DMS79 treated with DMSO at 0.1 percent for 48 hours (cell line): ENCODE measurements at regions not wholly inside any gene's neighbourhood (a gene's known extent, or its start where the extent isn't known, plus 50 kb on each side); places are given as distances from the start of the nearest gene placed in this dataset.
A peak's percentile ranks its signal among the peaks of the same experiment; 100 is the strongest.
"Not testable (repeated sequence)": the region's sequence is repeated elsewhere in the genome, so short reads cannot be mapped to it uniquely, and the experiment has no call there.

ENCODE experiments used
- DNase-seq: peaks from one replicate; lab custom pipeline; 2025; lab: John Stamatoyannopoulos, UW

DNA sequence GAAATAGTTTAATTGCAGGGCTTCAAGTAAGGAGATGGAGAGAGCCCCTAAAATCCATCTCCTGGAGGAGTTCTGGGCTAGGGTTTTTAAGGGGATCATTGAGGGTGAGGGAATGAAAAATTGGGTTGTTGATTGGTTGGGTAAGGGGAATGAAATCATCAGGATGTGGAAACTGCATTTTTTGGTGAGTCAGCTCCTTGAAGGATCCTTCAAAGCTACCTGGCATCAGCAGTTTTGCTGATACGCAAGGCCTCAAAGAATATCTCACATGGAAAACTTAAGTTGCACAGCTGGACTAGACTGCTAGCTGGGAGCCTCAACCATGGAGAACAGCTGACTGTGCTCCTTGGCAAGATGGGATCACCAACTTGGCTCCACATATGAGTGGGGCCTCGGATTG is 136.7 kb downstream of the FGF10 start:
- DNase-seq = no peak

DNA sequence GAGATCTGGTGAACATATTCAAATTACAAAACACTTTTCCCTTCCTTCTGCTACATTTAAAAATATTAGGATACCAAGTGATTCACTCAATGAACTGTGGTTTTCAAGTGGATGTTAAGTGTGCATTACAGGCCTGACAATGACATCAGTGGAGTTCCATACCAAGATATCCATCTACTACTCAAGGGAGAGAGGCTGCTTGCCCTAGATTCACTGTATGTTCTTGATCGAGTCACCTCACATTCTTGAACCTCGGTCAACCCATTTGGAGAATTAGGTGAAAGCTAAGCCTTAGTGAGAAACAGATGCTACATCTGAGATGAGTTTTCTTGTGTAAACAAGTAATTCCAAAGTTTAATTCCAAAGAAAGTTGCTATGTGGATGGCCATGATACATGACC is 142.2 kb downstream of the FGF10 start:
- no peak for DNase-seq

DNA sequence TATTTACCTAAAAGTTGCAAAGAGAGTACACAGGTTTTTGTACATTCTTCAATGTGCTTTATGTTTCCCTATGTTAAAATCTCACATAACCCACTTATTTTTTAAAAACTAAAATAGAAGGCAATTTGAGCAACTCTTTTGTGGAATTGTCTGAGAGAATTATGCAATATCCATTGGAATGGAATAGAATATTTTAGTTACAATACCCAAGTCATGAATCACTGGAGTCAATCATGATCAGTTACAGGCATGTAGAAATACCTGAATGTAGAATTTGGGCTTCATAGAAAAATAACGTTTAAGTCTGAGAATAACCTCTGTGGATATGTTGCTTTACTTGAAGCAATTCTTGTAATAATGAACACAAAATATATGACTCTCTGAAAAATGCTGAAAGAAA is 143.3 kb downstream of the FGF10 start:
- no peak for DNase-seq

GRCh38 chr5:44242791-44243190 is 146.4 kb downstream of the FGF10 start:
- DNase-seq = no peak

DNA sequence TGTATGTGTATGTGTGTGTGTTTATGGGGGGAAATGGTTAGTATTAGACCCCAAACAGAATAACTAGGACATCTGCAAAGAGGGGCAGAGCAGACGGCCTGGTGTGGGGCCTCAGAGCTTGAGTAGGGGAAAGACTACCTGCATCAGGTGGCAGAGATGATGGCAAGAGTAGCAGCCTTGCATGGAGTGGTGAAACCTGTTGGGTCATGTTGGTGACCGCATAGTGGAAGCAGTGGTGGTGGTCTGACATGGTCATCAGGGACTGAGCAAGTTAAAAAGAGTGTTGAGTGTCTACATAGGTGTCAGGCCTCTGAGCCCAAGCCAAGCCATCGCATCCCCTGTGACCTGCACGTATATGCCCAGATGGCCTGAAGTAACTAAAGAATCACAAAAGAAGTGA is 153.2 kb downstream of the FGF10 start:
- DNase-seq = no peak

- no peak for DNase-seq
Measured at GRCh38 chr5:44233691-44234090, 155.5 kb downstream of the FGF10 start.

GRCh38 chr5:44225231-44226160 is 163.7 kb downstream of the FGF10 start:
- no peak for DNase-seq

DNA sequence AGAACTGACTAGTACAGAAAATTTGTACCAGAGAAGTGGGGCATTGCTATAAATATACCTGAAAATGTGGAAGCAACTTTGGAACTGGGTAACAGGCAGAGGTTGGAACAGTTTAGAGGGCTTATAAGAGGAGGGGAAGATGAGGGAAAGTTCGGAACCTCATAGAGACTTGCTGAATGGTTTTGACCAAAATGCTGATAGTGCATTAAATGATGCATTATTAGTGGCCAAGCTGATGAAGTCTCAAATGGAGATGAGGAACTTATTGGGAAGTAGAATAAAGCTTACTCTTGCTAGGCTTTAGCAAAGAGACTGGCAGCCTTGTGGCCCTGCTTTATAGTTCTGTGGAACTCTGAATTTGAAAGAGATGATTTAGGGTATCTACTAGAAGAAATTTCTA is 189.8 kb downstream of the FGF10 start:
- no peak for DNase-seq

DNA sequence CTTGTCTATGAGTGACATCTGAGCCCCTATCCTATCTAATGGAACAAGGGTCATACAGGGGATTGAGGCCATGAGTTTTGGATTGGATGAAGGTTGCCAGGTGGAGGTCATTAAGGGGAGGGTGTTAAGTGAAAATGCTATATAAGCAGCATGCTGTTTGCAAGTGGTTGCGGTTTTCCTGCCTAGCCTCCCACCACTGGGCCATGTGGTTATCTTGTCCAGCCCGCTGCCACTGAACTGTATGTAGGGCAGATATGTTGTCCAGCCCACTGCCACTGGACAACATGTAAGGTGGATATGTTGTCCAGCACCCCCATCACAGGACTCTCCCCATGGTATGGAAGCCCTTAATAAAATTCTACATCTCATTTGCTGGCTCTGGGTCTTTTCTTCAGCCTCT is 200.0 kb downstream of the FGF10 start:
- DNase-seq = no peak

DNA sequence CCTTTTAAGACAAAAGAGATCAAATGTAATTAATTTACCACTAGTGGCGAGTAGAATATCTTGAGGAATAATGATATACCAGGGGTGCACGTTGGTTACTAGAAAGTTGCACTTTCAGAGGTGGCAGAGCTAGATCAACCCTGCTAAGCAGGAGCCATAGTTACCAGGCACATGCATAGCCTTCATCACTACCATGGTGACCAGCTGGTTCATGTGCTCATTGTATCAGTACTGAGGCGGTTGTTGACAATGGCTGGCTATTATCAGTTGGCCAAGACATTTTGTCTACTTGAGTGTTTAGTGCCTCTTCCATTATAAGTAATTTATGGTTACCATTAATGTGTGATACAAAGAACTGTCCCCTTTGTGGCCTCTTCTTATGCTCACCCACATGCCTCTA is 201.2 kb downstream of the FGF10 start:
- no peak for DNase-seq

DNA sequence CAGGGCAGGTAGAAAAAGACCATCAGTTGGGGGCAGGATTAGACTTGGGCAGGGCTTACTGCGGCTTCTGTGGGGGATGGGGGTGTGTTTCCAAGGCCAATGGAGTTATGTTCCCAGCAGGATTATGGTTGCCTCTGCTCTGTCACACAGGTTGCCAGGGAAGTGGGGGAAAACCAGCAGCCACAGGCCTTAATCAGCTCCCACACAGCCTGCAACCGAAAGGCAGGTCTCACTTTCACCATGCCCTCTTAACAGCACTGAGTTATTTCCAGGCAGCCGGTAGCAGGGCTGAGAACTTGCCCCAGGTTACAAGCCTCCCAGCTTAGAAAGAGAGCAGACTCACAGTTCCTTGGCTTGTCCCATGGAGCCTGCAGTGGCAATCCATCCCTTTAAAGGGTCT is 205.5 kb downstream of the FGF10 start:
- no peak for DNase-seq

DNA sequence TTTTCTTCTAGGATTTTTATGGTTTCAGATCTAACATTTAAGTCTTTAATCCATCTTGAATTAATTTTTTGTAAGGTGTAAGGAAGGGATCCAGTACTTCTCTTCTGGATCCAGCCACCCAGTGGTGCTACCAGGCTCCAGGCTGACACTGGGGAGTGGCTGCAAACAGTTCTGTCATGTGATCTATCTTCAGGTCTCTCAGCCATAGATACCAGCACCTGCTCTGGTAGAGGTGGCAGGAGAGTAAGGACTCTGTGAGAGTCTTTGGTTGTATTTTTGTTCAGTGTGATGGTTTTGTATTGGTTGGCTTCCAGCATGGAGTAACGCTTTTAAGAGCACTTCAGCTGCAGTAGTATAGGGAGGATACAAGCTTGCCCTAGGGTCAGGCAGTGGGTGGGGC is 205.9 kb downstream of the FGF10 start:
- DNase-seq = no peak

DNA sequence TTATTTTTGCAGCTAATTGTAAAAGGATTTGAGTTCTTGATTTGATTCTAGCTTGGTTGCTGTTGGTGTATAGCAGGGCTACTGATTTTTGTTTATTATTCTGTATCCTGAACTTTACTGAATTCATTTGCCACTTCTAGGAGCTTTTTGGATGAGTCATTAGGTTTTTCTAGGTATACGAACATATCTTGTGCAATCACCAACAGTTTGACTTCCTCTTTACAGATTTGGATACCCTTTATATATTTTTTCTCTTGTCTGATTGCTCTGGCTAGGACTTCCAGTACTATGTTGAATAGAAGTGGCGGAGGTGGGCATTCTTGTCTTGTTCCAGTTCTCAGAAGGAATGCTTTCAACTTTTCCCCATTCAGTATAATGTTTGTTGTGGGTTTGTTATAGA is 210.8 kb downstream of the FGF10 start:
- DNase-seq = no peak

DNA sequence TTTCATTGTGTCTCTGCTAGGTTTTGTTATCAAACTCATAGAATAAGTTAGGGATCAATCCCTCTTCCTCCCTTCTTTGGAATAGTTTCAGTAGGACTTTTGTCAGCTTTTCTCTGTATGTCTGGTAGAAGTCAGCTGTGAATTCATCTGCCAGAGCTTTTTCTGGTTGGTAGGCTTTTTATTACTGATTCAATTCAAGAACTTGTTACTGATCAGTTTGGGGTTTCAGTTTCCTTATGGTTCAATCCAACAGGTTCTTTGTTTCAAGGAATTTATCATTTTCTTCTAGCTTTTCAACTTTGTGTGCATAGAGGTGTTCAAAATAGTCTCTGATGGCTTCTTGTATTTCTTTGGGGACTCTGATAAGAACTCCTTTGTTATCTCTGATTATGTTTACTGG is 221.7 kb downstream of the FGF10 start:
- DNase-seq = no peak

GRCh38 chr5:44160369-44160768 is 228.9 kb downstream of the FGF10 start:
- DNase-seq = no peak

GRCh38 chr5:44150075-44150723 is 239.0 kb downstream of the FGF10 start:
- DNase-seq = no peak

- not testable (repeated sequence) for DNase-seq
Measured at GRCh38 chr5:44117947-44118346, 271.3 kb downstream of the FGF10 start.

DNA sequence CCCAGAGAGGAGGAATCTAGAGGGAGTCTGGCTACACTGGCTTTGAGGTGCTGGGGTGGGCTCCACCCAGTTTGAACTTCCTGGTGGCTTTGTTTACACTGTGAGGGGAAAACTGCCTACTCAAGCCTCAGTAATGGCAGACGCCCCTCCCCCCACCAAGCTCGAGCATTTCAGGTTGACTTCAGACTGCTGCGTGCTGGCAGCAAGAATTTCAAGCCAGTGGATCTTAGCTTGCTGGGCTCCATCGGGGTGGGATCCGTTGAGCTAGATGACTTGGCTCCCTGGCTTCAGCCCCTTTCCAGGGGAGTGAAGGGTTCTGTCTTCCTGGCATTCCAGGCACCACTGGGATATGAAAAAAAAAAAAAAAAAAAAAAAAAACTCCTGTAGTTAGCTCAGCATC is 281.0 kb downstream of the FGF10 start:
- DNase-seq = not testable (repeated sequence)

- no peak for DNase-seq
Measured at GRCh38 chr5:44099643-44100042, 289.6 kb downstream of the FGF10 start.

- DNase-seq = no peak
Measured at GRCh38 chr5:44089424-44090144, 299.6 kb downstream of the FGF10 start.

- DNase-seq = no peak
Measured at GRCh38 chr5:44085083-44085482, 304.1 kb downstream of the FGF10 start.

DNA sequence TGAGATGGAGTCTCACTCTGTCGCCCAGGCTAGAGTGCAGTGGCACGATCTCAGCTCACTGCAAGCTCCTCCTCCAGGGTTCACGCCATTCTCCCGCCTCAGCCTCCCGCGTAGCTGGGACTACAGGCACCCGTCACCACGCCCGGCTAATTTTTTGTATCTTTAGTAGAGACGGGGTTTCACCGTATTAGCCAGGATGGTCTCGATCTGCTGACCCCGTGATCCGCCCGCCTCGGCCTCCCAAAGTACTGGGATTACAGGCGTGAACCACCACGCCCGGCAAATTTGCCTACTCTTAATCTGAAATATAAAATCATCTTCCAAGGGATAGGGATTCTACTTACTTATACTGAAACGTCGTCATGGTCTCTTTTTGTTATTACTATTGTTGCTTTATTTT is 314.7 kb downstream of the FGF10 start:
- DNase-seq = not testable (repeated sequence)

- peak; percentile 37 for DNase-seq
Measured at GRCh38 chr5:44051591-44051990, 337.6 kb downstream of the FGF10 start.
